ENCODE measurements at regions not wholly inside any gene's neighbourhood (a gene's known extent, or its start where the extent isn't known, plus 50 kb on each side); places are given as distances from the start of the nearest gene placed in this dataset.

GRCh38 chr11:109822436-109823102, 270.6 kb upstream of the ZC3H12C start:
- no peak overlapping the region for H3K27ac ChIP-seq
- no peak for TF ChIP-seq CTCF (IDR thresholded peaks at IDR 0.05)
- H3K4me3 ChIP-seq = no peak overlapping the region
- no peaks in the 10 kb centered on the region for H3K36me3 ChIP-seq
- no peaks in the 10 kb centered on the region for H3K4me1 ChIP-seq
- H3K9me3 ChIP-seq = no peaks in the 10 kb centered on the region
- DNase-seq (ENCODE audit: low spot score) = no peak
- no peaks in the 10 kb centered on the region for H3K27me3 ChIP-seq

- Histone ChIP-seq H3K9me3 (no peaks in the 10 kb centered on the region), H3K4me1 (no peaks in the 10 kb centered on the region), H3K4me3 (no peak overlapping the region), H3K27ac (no peak overlapping the region), H3K27me3 (no peaks in the 10 kb centered on the region), H3K36me3 (no peaks in the 10 kb centered on the region)
- no peak for DNase-seq (ENCODE audit: low spot score)
- no peak for TF ChIP-seq CTCF (IDR thresholded peaks at IDR 0.05)
These were observed 264.8 kb upstream of the ZC3H12C start for GRCh38 chr11:109828387-109828786.

GRCh38 chr11:109838026-109838425, 255.2 kb upstream of the ZC3H12C start:
- H3K27ac ChIP-seq = no peak overlapping the region
- H3K36me3 ChIP-seq = no peaks in the 10 kb centered on the region
- H3K4me1 ChIP-seq = no peaks in the 10 kb centered on the region
- H3K9me3 ChIP-seq = no peaks in the 10 kb centered on the region
- no peak for TF ChIP-seq CTCF (IDR thresholded peaks at IDR 0.05)
- H3K4me3 ChIP-seq = no peak overlapping the region
- H3K27me3 ChIP-seq = no peaks in the 10 kb centered on the region
- no peak for DNase-seq (ENCODE audit: low spot score)

GRCh38 chr11:109845437-109845836, 247.8 kb upstream of the ZC3H12C start:
- H3K36me3 ChIP-seq = no peaks in the 10 kb centered on the region
- DNase-seq (ENCODE audit: low spot score) = no peak

GRCh38 chr11:109847621-109848020, 245.6 kb upstream of the ZC3H12C start:
- DNase-seq (ENCODE audit: low spot score) = no peak
- TF ChIP-seq CTCF (IDR thresholded peaks at IDR 0.05) = no peak

More at GRCh38 chr11:109845437-109845836, 247.8 kb upstream of the ZC3H12C start:
- Histone ChIP-seq H3K27me3 (no peaks in the 10 kb centered on the region), H3K27ac (no peak overlapping the region), H3K4me3 (no peak overlapping the region), H3K4me1 (no peaks in the 10 kb centered on the region), H3K9me3 (no peaks in the 10 kb centered on the region)
- TF ChIP-seq CTCF (IDR thresholded peaks at IDR 0.05) = no peak

GRCh38 chr11:109849051-109849450, 244.1 kb upstream of the ZC3H12C start:
- H3K27ac ChIP-seq = no peak overlapping the region
- no peak overlapping the region for H3K4me3 ChIP-seq
- DNase-seq (ENCODE audit: low spot score) = no peak
- H3K4me1 ChIP-seq = no peaks in the 10 kb centered on the region
- no peak for TF ChIP-seq CTCF (IDR thresholded peaks at IDR 0.05)
- no peaks in the 10 kb centered on the region for H3K36me3 ChIP-seq
- H3K9me3 ChIP-seq = no peaks in the 10 kb centered on the region
- no peaks in the 10 kb centered on the region for H3K27me3 ChIP-seq

More at GRCh38 chr11:109847621-109848020, 245.6 kb upstream of the ZC3H12C start:
- Histone ChIP-seq H3K4me1 (no peaks in the 10 kb centered on the region), H3K36me3 (no peaks in the 10 kb centered on the region), H3K27me3 (no peaks in the 10 kb centered on the region), H3K27ac (no peak overlapping the region), H3K4me3 (no peak overlapping the region), H3K9me3 (no peaks in the 10 kb centered on the region)
